MM.1S (cell line): ENCODE measurements at regions not wholly inside any gene's neighbourhood (a gene's known extent, or its start where the extent isn't known, plus 50 kb on each side); places are given as distances from the start of the nearest gene placed in this dataset.

Experiments used
- CTCF ChIP-seq: fragments of 300-600 bp; sonication (generic); IDR thresholded peaks from 2 replicates; pipeline ENCODE4 v1.5.1; 2016; ENCODE audit warnings: antibody characterized with exemption, low read length, mixed read lengths
- EZH2 ChIP-seq: fragments of 300-600 bp; sonication (generic); optimal IDR thresholded peaks from 2 replicates; pipeline ENCODE3; 2017; ENCODE audit warnings: low read depth, mild to moderate bottlenecking, antibody characterized with exemption, low read length, mixed read lengths

- TF ChIP-seq CTCF (no peak), EZH2 (no peak)
Measured at GRCh38 chr12:41899577-41899976, 245.1 kb downstream of the GXYLT1 start.
